NCI-H82 (cell line): ENCODE measurements at regions not wholly inside any gene's neighbourhood (a gene's known extent, or its start where the extent isn't known, plus 50 kb on each side); places are given as distances from the start of the nearest gene placed in this dataset.
A peak's percentile ranks its signal among the peaks of the same experiment; 100 is the strongest.

Experiments
- DNase-seq: peaks from one replicate; lab custom pipeline; 2025; lab: John Stamatoyannopoulos, UW

DNA sequence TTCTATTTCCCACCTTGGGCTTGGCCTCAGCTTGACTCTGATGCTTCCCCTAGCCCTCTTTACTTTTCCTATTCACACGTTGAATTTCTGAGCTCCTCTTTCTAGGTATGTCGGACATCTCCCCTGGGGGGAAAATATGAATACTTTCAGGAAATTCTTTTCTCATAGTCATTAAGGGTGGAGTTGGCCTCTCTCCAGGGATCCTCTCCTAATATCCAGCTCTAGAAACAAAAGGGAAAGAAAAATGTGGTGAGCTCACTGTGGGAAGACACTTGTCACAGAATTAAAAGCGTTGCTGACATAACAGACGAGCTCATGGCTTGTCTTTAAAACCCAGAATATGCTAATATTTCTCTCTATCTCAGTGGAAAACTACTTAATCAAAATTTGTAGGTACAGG, 132.7 kb upstream of the MEX3C start:
- no peak for DNase-seq

DNA sequence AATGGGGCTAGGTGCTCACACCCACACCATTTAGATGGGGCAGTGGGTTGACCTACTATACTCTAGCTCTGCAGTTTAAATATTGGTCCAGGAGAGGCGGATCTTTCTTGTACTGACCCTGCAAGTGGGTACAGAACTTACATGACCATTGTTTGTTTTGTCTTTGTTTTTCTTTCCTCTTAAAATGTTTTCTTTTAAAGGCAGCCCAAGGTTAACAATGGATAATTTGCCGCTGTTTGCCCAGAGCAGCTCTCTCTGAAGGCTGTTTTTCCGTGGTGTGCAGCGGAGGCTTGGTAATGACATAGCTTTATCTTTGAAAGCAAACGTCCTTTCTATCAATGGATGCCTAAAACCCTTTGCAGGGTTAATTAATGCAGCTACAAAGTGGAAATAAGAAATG, 133.3 kb upstream of the MEX3C start:
- no peak for DNase-seq

DNA sequence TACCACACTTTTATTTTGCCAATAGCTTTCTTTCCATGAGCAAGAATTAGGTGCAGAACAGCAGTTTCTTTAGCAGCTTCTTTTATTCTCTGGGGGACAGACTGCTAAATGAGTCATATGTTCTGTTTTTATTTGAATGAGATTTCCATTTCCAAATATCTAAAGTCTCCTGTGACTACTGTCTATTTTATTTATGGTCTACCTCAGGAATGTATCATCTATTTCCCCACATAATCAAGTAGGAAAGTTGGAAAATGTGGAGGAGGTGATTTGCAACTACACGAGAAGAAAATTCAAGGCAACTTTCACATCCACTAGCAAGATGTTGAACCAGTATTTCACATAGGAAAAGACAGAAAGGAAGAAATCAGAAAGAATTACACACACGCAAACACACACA, 139.9 kb upstream of the MEX3C start:
- no peak for DNase-seq

DNA sequence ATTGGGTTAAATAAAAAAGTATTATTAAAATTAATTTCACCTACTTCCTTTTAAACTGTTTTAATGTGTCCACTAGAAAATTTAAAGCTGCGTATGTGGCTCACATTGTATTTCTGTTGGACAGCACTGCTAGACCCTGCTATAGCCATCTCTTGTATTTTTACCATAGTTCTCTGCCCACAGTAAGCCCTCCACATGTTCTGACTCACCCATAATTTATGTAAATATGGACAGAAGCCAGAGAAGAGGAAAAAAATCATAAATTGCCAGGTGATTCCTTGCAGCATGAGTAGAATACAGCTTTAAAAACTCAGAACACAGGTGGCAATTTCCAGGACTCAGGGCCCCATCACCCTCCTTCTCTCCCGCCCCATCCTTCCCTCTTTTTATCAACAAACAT, 142.4 kb upstream of the MEX3C start:
- no peak for DNase-seq

DNA sequence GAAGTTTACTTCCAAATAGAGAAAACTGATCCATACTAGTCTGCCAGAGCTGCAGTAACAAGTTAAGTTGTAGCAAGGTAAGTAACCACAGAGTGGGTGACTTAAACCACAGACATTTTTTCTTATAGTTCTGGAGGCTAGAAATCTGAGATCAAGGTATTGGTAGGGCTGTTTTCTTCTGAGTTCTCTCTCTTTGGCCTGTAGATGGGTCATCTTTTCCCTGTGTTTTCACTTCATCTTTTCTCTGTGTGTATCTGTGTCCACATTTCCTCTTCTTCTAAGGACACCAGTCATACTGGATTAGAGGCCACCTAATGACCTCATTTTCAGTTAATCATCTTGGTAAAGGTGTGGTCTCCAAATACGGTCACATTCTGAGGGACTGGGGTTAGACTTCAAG, 142.9 kb upstream of the MEX3C start:
- DNase-seq = no peak

DNA sequence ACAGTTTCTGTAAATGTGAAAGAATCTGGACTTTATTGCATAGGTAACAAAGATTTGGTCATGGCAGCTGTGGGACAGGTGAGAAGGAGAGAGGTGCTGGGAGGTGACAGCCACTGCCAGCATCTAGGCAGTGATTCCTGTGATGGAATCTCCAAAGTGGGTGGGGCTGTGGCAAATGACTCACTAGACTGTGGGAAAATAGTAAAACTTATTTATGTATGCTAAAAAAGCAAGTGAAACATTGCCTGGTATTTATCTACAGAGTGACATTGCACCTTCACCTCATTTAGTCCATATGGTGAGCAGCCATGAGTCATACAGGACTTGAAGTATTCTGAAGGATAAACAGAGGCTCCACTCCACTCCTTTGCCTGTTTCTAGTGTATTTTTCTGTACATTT, 145.3 kb upstream of the MEX3C start:
- DNase-seq = no peak

DNA sequence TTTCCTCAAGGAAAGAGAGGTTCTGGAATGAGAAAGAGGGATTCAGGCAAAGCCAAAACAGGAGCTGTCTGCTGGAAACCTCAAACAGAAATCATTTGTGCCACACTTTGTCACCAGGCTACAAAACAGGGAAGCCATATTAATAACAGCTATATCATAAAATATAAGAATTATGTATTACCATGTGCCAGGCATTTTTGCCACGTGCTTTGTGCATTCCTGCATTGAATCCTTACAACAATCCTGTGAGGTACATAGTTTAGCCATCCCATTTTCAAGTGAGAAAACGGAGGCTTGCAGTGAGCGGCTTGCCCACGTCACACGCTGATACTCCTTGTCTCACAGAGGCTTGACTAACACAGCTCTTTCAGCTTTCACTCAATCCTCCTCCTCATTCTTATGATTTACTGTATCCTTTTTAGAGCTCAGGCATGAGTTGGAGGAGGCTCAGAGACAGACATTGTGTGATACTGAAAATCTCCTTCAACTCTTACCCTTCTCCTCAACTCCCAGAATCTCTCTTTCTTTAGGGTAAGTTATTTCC, 148.4 kb upstream of the MEX3C start:
- DNase-seq = no peak

DNA sequence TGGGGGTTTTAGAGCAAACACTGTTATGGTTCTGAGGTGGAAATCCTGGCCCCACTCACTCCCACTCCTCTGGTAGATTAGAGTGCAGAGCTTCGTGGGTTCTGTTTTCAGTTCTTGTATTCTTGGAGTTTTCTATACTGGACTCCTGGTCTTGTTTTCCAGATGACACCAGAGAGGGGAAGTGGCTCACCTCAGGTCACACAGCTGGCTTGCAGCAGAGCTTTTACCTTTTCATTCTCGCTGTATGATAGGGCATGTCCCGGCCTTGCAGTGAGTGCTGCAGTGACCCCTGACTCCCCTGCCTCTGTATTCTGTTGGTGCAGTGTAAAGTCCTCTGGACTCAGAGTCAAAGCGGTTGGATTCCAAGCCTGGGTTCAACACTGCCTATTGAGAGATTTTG, 148.9 kb upstream of the MEX3C start:
- no peak for DNase-seq

DNA sequence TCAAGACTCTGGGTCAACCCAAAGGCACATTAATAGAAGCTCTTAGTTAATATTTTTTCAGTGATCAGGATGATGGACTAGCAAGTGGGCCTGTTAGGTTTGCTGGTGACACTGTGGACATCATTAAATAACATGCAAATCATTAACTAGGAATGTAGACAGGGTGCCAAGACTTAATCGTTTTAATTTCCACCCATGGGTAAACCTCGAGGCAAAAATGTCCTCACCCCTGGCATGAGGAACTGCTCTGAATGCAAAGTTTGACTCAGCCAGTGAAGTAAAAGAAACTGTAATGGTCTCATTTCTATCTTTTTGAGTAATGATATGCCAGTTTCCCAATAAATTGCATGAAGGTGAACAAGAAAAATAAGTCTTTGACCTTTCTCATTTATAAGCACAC, 152.6 kb upstream of the MEX3C start:
- no peak for DNase-seq

DNA sequence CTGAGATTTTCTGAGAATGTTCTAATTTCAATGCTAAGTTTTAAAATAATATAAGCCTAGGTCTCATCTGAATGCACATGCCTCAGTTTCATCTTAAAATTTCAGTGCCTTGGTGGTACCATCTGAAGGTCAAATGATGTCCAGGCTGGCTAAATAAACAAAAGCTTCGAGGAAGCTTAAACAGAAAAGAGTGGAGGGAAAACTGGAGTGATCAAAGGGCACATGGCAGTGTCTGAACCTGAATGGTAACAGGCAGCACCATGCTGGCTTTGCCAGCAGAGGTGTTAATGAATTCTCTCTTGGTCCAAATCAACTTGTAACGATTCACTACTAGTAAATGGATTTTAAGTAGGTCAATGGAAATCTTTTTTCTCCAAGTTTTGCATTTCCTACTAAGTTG, 158.4 kb upstream of the MEX3C start:
- no peak for DNase-seq

DNA sequence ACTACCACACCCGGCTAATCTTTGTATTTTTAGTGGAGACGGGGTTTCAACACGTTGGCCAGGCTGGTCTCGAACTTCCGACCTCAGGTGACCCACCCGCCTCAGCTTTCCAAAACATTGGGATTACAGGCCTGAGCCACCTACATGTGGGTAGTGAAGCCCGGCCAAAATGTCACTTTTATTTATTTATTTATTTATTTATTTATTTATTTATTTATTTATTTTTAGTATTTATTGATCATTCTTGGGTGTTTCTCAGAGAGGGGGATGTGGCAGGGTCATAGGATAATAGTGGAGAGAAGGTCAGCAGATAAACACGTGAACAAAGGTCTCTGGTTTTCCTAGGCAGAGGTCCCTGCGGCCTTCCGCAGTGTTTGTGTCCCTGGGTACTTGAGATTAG, 162.8 kb upstream of the MEX3C start:
- DNase-seq = peak; percentile 15

DNA sequence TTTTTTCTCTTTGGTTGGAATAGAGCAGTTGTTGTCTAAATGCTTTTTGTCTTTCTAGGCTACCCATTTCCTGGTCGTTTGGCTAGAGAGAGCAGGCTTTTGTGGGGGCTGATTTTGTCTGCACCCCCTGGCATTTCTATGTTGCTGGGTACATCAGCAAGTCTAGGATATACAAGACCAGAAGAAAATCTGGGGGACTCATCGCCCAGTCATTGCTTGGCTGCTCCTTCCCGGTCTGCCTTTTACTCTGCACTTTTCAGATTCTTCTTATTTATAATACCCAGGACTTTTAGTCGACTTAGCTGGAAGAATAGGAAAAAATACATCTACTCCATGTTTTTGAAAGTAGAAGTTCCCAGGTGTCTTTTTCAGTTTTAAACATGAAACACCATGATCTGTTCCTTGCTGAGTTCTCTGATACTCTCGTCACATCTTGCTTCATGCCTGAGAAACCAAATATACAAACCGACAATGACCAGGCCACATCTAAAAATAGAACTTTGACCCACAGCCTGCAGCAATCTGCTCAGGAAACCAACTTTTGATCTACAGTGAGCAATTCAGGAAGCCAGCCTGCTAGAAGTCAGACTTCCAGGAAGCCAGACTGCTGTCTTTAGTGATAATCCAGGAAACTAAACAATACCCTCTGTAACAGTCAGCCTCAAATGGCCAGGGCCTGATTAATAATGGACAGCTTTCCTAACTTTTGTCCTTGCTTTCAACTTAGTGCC, 163.8 kb upstream of the MEX3C start:
- peak; percentile 24 for DNase-seq

DNA sequence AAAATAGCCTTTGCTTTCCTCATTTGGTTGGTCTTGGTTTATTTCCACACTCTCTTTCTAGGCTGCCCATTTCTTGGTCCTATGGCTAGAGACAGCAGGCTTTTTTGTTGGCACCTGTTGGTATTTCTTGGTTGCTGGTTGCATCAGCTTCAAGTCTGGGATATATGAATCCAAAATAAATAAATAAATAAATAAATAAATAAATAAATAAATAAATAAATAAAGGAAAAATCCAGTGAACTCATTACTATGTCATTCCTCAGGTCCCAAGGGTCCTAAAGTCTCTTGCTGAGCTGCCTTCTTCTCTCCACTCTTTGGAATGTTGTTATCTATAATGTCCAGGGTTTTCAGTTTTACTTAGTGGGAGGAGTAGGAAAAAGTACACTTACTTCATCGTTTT, 165.9 kb upstream of the MEX3C start:
- DNase-seq = no peak

DNA sequence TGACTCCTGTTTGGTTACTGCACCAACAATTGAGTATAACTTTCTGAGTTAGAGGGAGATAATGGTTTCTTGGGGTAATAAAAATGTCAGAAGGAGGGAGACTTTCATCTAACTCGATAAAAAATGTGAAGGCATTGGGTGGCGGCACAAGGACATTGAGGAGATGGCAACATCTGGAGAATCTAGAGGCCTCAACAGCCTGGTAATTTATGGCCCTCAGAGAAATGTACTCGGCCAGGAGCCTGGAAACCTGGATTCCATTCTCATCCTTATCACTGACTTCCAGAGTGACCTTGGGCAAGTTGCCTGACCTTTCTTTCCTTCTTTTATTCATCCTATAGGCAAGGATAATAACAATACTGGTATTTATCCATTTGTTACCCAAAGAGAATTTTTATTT, 173.5 kb upstream of the MEX3C start:
- DNase-seq = no peak

DNA sequence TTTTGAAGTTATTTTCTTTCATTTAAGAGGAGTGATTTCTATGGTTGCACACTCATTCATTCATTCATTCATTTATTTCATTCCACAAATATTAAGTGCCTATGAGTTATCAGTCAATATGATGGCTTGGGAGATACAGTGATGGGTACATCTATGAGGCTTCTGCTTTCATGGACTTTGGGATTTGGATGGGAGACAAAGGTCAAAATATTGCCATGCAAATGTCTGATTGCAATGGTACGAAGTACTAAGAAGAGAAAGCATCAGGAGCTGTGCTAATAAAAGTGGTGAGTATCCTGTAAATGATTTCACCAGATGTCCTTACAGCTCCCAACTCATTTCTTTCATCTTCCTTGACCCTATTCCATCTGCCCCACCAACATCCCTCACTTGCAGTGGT, 174.4 kb upstream of the MEX3C start:
- DNase-seq = no peak

DNA sequence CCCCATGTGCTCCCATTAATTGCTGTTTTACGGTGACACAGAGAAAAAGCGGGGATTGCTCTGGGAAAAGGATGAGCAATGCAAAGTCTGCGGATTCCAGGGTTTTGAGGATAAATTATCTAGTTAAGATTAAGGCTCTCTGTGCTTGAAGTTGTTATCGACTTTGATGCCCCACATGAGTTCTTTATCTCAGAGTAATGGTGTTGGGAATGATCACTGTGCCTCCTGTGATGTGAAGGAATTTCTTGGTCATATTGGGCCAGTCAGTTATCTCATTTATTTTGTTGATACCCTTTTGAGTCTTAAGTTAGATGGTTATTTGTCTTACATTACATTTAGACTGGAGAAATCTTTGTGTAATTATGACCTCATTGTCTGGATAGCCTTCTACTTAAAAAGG, 184.6 kb upstream of the MEX3C start:
- no peak for DNase-seq

DNA sequence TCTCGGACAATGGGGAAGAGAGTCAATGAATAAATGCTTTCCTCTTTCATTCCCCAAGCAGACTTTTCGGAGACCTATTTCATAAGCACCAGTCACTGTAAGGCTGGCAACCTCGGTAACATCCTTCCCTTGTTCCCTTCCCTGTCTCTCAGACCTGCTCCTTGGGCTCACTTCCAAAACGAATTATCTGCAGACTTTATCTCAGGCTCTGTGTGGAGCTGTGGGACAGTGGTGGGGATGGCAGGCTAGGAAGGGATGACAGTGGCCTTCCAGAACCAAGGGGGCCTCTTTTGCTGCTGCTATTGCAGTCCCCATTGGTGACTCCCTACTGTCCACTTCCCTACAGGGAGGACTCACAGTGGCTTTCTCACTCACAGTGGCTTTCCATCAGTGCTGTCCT, 185.6 kb upstream of the MEX3C start:
- no peak for DNase-seq

DNA sequence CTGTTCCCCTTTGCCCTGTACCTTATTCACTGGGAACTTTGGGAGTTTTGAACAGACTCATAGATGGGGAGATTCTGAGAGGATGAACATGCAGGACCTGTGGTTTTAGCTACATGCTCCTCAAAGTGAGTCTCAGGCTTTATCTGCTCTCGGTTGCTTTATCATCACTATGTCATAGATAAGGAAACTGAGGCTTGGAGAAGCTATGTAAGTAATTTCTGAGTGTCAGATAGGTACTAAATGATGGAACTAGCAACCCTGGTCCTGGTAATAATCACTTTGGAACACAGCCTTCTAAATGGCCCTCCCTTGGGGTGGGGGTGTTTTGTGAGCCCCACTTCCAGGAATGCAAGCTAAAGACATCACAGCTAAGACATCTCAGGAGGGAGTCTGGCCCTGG, 186.2 kb upstream of the MEX3C start:
- DNase-seq = no peak

DNA sequence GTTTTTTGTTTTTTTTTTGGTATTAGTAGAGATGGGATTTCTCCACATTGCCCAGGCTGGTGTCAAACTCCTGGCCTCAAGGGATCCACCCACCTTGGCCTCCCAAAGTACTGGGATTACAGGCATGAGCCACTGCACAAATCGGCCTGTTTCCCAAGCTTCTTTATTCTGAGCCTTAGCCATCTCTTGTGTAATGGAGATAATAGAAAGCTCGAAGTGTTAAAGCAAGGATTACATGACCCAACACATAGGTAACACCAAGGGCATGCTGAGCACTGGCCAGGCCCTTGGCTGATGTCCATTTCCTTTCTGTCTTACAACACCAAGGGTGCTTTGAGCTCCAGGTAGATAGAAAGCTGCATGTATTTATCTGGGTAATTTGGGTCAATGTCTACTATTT, 187.8 kb upstream of the MEX3C start:
- no peak for DNase-seq

DNA sequence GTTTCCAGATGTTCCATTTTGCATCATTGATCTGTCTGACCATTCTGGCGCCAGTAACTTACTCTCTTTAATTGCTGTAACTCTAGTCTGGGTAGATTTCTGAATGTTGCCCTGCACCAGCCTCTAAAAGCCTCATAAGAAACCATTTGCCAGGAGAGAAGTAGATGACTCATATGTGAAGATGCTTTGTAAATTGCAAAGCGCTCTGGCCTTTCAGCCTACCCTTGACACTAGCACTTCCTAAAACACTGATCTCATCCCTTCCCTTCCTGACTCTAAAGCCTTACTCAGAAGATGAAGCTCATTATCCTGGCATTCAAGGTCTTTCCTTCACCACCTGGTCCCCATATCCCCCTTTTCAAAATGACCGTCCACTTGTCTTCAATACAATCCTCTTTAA, 193.2 kb upstream of the MEX3C start:
- DNase-seq = peak; percentile 47

DNA sequence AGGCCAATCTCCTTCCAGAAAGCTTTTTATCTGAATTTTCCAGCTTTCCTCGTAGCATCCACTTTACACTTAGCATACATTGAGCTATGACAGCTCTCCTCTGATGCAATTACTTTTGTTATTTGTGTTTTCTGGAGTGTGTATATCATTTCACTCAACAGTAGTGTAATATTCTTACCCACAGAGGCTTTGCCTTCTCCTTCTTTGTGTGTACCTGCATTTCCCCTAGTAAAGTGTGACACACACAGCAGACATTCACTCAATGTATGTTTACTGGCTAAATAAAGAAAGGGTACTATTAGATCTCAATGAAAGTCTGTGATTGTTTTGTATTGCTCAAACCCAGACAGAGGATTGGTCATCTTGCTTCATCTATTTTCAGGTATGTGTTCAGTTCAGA, 193.7 kb upstream of the MEX3C start:
- DNase-seq = no peak

DNA sequence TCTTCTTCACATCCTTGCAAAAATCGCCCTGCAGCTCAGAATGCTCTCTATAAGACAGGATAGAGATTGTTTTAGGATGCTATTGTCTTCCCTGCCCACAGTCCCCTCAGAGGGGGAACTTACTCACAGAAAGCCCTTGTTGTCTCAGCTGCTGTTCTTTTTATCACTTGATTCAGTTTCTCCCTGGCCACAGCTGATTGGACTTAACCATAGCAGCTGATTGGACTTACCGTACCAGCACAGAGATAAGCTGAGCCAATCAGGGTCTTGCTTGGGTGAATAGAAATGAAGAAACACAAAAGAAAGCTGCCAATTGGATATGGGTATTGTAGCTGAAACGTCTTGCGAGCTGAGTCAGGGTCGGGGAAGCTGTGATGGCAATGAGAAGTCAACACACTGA, 194.2 kb upstream of the MEX3C start:
- no peak for DNase-seq

DNA sequence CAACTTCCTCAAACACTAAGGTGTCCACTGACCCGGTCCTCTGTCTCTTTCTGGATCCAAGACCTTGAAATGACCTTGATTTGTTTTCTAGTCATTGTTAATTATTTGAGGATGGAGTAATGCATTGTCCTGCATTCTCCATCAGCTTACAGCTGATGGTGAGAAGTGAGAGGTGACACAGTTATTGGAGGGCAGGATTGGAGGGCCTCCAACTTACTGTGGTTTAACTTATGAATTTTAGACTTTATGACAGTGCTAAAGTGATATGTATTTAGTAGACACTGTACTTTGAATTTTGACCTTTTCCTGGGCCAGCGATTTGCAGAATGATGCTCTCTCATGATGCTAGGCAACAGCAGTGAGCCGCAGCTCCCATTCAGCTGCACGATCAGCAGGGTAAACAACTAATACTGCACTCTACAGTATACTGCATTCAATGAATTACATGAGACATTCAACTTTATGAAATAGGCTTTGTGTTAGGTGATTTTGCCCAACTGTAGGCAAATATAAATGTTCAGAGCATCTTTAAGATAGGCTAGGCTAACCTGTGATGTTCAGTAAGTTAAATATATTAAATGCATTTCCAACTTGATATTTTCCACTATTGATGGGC, 200.0 kb upstream of the MEX3C start:
- DNase-seq = no peak

DNA sequence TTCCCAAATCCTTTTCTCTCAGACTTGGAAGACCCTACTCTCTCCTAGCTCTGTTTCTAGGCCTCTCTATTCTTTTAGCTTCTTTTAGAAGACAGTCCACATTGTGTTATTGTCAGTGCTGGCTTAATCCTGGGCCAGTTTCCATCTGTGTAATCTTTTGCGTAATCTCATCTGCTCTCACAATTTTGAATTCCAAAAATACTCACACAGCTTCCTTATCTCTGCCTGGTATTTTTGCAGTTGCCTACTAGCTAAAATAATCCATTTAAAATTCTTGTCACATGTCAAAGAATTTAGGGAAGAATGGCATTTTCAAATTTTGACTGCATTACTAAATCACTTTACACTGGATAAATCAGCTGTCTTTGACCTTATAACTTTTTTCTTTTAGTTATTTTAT, 200.6 kb upstream of the MEX3C start:
- peak; percentile 49 for DNase-seq
